PC-3 (cell line): ENCODE measurements at regions not wholly inside any gene's neighbourhood (a gene's known extent, or its start where the extent isn't known, plus 50 kb on each side); places are given as distances from the start of the nearest gene placed in this dataset.

Source experiments
- CTCF ChIP-seq: fragments of 300-600 bp; sonication (generic); conservative IDR thresholded peaks from 2 replicates; pipeline ENCODE4 v1.5.1; 2017; ENCODE audit warnings: antibody characterized with exemption, low read depth, mild to moderate bottlenecking, low read length
- EZH2phosphoT487 ChIP-seq: fragments of 300-600 bp; sonication (generic); IDR thresholded peaks from 2 replicates; pipeline ENCODE4 v1.6.1; 2018; ENCODE audit warnings: mild to moderate bottlenecking, antibody characterized with exemption, low read length, borderline replicate concordance

- no peak for TF ChIP-seq CTCF
- no peak for TF ChIP-seq EZH2phosphoT487
Measured at GRCh38 chr5:27220752-27221151, 182.4 kb upstream of the CDH9 start.
